Endothelial cell (in vitro differentiated cells): ENCODE measurements at regions not wholly inside any gene's neighbourhood (a gene's known extent, or its start where the extent isn't known, plus 50 kb on each side); places are given as distances from the start of the nearest gene placed in this dataset.

ENCODE experiments used
- DNase-seq: peaks from one replicate; pipeline ENCODE4 v3.0.0; 2021; ENCODE audit warnings: low spot score
- H3K27ac Mint-ChIP-seq: one replicate; pipeline ENCODE4 v1.8.0; 2021; ENCODE audit warnings: mixed read lengths, inconsistent platforms; ENCODE audit not compliant: unreplicated experiment
- H3K27me3 Mint-ChIP-seq: one replicate; pipeline ENCODE4 v1.8.0; 2021; ENCODE audit warnings: mild to moderate bottlenecking, moderate library complexity, mixed read lengths, inconsistent platforms; ENCODE audit not compliant: unreplicated experiment
- H3K36me3 Mint-ChIP-seq: one replicate; pipeline ENCODE4 v1.8.0; 2021; ENCODE audit warnings: mild to moderate bottlenecking, low read depth, mixed read lengths, inconsistent platforms; ENCODE audit not compliant: unreplicated experiment
- H3K4me1 Mint-ChIP-seq: one replicate; pipeline ENCODE4 v1.8.0; 2021; ENCODE audit warnings: mild to moderate bottlenecking, mixed read lengths, inconsistent platforms; ENCODE audit not compliant: unreplicated experiment
- H3K4me3 Mint-ChIP-seq: one replicate; pipeline ENCODE4 v1.8.0; 2021; ENCODE audit warnings: mild to moderate bottlenecking, mixed read lengths, inconsistent platforms; ENCODE audit not compliant: unreplicated experiment
- H3K9me3 Mint-ChIP-seq: one replicate; pipeline ENCODE4 v1.8.0; 2021; ENCODE audit warnings: mixed read lengths, inconsistent platforms; ENCODE audit not compliant: unreplicated experiment
- CTCF ChIP-seq: fragments of 200-600 bp; sonication (generic); IDR thresholded peaks from one replicate; pipeline ENCODE4 v1.5.0; 2021; ENCODE audit warnings: antibody characterized with exemption; ENCODE audit not compliant: unreplicated experiment

GRCh38 chr1:14108356-14109275 is 408.6 kb downstream of the PRDM2 start:
- TF ChIP-seq CTCF, result no peak
- Mint-ChIP-seq H3K36me3 (no peaks in the 10 kb centered on the region), H3K9me3 (no peaks in the 10 kb centered on the region), H3K27me3 (no peaks in the 10 kb centered on the region), H3K4me1 (no peaks in the 10 kb centered on the region), H3K27ac (no peak overlapping the region), H3K4me3 (no peak overlapping the region)
- DNase-seq, result no peak

GRCh38 chr1:14109276-14109635 is 409.3 kb downstream of the PRDM2 start:
- no peak overlapping the region for H3K27ac Mint-ChIP-seq
- H3K4me3 Mint-ChIP-seq, result no peak overlapping the region
- H3K36me3 Mint-ChIP-seq, result no peaks in the 10 kb centered on the region
- TF ChIP-seq CTCF, result no peak
- DNase-seq, result no peak
- no peaks in the 10 kb centered on the region for H3K27me3 Mint-ChIP-seq
- no peaks in the 10 kb centered on the region for H3K9me3 Mint-ChIP-seq
- peaks cover 2% of the 10 kb centered on the region for H3K4me1 Mint-ChIP-seq

GRCh38 chr1:14110040-14110439 is 410.1 kb downstream of the PRDM2 start:
- H3K4me1 Mint-ChIP-seq, result peaks cover 9% of the 10 kb centered on the region
- no peaks in the 10 kb centered on the region for H3K36me3 Mint-ChIP-seq
- DNase-seq, result no peak
- no peak overlapping the region for H3K27ac Mint-ChIP-seq
- no peak for TF ChIP-seq CTCF
- H3K27me3 Mint-ChIP-seq, result no peaks in the 10 kb centered on the region
- H3K9me3 Mint-ChIP-seq, result no peaks in the 10 kb centered on the region
- H3K4me3 Mint-ChIP-seq, result no peak overlapping the region

- no peaks in the 10 kb centered on the region for H3K9me3 Mint-ChIP-seq
- peaks cover 5% of the 10 kb centered on the region for H3K36me3 Mint-ChIP-seq
- H3K4me3 Mint-ChIP-seq, result no peak overlapping the region
- H3K27me3 Mint-ChIP-seq, result no peaks in the 10 kb centered on the region
- H3K4me1 Mint-ChIP-seq, result peaks cover 11% of the 10 kb centered on the region
- H3K27ac Mint-ChIP-seq, result no peak overlapping the region
- TF ChIP-seq CTCF, result no peak
- DNase-seq, result no peak
Measured at GRCh38 chr1:14111121-14111520, 411.1 kb downstream of the PRDM2 start.

GRCh38 chr1:14112613-14113012 is 412.6 kb downstream of the PRDM2 start:
- no peak overlapping the region for H3K27ac Mint-ChIP-seq
- peaks cover 9% of the 10 kb centered on the region for H3K9me3 Mint-ChIP-seq
- peaks cover 14% of the 10 kb centered on the region for H3K36me3 Mint-ChIP-seq
- no peak overlapping the region for H3K4me3 Mint-ChIP-seq
- DNase-seq, result no peak
- TF ChIP-seq CTCF, result no peak
- H3K27me3 Mint-ChIP-seq, result no peaks in the 10 kb centered on the region
- peaks cover 11% of the 10 kb centered on the region for H3K4me1 Mint-ChIP-seq
